Upper lobe of left lung (tissue), 4 donors: ENCODE measurements at regions not wholly inside any gene's neighbourhood (a gene's known extent, or its start where the extent isn't known, plus 50 kb on each side); places are given as distances from the start of the nearest gene placed in this dataset.

Experiments
- CTCF ChIP-seq, 6 experiments: fragments of 450-650 bp in 4 of 6; fragments of 200-600 bp in 2 of 6; sonication (generic) in 2 of 6; IDR thresholded peaks; one replicate each; pipeline ENCODE4 v1.5.1; 2016 to 2019; ENCODE audit warnings: antibody characterized with exemption in 6 of 6
- POLR2A ChIP-seq, 4 donors: fragments of 450-650 bp; IDR thresholded peaks; one replicate each; pipeline ENCODE4 v1.5.1; 2016 to 2017; ENCODE audit warnings: antibody characterized with exemption in 4 of 4, mild to moderate bottlenecking in 2 of 4

GRCh38 chr1:47650205-47650604 lies 212.4 kb downstream of the FOXD2 start:
- peak in 1 of 6 experiments; percentile 35 for TF ChIP-seq CTCF (IDR thresholded peaks at IDR 0.05)
- TF ChIP-seq POLR2A (IDR thresholded peaks at IDR 0.05): no peak
